T1000 (cell line): ENCODE measurements at regions not wholly inside any gene's neighbourhood (a gene's known extent, or its start where the extent isn't known, plus 50 kb on each side); places are given as distances from the start of the nearest gene placed in this dataset.
"Not testable (repeated sequence)": the region's sequence is repeated elsewhere in the genome, so short reads cannot be mapped to it uniquely, and the experiment has no call there.

Experiments used
- DNase-seq: peaks from one replicate; lab custom pipeline; 2025; ENCODE audit warnings: mixed read lengths; lab: John Stamatoyannopoulos, UW

DNA sequence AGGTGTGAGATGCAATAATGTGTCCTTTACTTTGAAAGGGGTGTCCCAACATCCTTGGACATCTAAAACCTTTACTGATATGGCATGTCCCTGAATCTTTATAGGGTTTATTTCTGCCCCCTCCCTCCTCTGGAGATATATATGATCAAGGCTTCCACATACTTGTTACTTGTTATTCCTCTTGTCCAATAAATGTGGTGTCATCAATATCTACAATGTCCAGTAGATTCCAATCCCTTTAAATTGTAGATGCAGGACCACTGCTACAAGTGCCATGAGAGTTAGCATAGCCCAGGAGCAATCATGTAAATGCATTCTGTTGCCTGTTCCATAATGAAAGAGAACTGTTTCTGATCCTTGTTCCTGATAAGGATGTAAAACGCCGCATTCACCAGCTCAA, 479.7 kb upstream of the MEIS1 start:
- DNase-seq, result no peak

DNA sequence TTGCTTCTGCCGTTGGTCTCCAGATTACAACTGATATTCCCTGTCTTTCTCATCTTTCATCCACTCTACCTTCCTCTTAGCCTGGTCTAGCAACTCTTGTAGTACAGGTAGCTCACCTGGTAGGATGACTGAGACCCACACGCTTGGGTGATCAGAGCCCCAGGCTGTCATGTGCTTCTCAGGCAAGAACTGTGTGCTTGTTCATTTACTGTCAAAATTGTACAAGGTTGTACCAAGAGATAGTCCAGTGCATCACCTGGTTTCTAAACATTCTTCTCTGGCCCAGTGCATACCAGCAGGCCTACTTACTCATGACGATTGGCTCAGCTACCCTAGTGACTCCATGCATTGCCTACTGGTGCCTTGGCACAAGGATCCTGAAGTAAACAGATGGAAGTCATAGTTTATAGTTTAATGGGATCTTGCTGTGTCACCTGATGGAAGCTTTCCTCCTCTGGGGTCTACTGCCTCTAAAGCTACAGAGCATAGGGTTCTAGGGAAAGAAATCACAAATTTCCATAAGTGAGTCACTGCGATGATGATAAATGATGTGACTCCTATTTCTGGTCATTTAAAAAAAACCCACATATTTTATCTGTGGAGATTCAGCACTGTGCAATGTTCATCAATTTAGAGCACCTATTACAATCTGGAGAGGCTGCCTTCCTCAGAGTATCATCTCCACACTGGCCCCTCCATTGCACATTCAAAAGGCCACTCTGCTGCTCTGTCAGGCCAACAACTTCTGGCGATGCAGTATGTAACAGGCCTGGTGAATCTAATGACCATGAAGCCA, 481.8 kb upstream of the MEIS1 start:
- DNase-seq, result no peak

GRCh38 chr2:65944213-65944612, 490.7 kb upstream of the MEIS1 start:
- DNase-seq, result no peak

GRCh38 chr2:65943099-65943786, 491.7 kb upstream of the MEIS1 start:
- DNase-seq, result no peak

DNA sequence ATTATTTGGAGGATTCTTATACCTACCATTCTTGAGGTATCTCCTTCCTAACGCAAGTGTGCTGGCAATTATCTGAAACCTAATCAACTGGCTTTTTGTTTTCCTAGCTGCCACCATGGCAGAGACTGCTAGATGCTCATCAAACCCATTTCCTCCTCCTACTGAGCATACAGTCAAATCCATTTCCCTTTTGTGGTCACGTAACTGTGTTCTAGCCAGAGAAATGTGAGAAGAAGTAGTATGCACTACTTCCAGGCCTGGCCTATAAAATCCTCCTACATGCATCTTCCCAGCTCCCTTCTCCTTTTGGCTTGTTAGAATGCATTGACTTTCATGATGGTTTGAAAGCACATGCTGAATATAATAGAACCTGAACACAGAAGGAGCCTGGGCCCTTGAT, 494.1 kb upstream of the MEIS1 start:
- no peak for DNase-seq

DNA sequence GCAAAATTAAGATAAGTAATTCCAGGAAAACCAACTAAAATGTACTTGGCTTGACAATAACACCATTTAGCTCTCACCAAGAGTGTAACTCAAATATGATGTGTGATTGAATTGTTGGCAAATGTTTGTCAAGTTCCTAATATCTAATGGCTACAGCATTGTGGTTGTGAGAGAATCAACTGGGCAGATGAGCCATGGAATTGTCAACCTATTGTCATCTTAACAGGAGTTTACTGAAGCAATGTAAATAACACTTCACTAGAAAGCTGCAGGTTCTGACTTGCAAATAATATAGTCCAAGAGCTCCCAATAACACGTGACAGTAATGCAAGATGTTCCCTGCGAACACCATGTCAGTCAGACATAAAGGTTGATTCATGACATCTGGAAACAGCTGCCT, 495.2 kb upstream of the MEIS1 start:
- DNase-seq, result no peak

DNA sequence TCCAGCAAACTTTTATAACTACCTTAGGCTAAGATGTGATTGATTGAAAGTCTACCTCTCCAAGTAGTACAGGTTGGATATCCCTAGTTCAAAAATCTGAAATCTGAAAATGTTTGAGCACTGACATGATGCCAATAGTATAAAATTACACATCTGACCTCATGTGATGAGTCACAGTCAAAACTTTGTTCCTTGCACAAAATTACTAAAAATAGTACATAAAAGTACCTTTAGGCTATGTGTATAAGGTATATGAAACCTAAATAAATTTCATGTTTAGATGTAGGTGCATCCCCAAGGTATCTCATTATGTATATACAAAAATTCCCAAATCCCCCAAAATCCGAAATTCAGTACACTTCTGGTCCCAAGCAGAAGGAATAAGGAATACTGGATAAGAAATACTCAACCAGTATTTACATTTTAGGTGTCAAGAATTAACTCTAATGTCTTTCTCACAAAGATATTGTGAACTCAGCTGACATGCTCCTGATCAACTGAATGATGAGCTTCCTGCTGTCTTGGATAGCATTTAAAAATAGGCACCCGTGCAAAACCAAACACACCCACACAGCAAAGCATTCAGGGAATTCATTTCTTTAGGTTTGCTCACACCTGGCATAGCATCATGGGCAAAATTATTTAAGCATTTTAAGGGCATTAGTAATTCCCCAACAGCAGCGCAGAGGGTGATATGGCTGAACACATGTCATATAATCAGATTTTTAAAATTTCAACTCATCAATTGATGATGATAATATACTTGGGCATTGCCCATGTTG, 497.4 kb upstream of the MEIS1 start:
- no peak for DNase-seq

GRCh38 chr2:65934992-65935629, 499.8 kb upstream of the MEIS1 start:
- no peak for DNase-seq

GRCh38 chr2:65932571-65932970, 500.2 kb upstream of the SPRED2 start:
- no peak for DNase-seq

DNA sequence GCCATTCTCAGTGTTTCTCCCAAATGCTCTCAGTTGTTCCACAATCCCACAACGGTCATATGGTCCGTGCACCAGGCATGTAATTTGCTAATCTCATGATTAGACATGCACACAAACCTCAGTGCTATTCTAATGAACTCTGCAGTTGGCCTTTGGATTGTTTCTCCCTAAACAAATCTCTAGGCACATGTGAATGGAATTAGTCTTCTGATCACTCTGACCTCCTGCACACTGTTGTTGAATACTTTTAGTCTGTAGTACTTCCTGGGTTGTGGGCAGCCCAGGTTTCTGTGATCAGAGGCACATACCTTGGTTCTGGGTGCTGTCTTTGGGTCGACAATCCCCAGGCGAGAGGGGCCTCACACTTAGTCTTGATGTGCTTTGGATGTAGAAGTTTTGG, 498.7 kb upstream of the SPRED2 start:
- no peak for DNase-seq

DNA sequence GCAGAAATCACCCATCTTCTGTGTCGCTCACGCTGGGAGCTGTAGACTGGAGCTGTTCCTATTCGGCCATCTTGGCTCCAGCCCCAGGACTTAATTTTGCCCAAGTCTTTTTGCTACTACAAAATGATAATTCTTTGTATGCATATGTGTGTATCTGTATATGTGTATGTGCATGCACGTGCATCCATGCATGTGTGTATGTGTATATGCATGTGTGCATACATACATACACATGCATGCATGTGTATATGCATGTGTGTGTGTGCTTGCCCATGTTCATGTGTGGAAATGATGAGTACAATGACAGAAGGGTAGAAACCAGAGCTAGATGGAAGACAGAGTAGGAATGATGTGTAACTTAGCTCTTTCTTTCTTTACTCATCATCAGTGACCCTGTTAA, 497.9 kb upstream of the SPRED2 start:
- no peak for DNase-seq

- not testable (repeated sequence) for DNase-seq
Measured at GRCh38 chr2:65929664-65930063, 497.3 kb upstream of the SPRED2 start.

DNA sequence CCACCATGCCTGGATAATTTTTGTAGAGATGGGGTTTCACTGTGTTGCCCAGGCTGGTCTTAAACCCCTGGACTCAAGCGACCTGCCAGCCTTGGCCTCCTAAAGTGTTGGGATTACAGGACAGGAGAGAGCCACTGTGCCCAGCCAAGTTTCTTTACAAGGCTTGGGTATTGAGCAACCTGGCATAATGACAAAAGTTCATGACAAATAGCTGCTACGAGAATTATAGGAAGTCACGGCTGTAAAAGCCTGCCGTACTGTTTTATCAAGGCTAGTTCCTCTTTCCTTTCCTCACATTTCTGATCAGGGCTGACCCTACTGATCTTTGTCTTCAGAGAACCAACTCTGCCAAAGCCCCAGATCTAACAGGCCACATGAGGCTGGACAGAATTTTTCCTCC, 490.4 kb upstream of the SPRED2 start:
- no peak for DNase-seq

- no peak for DNase-seq
Measured at GRCh38 chr2:65922030-65922429, 489.6 kb upstream of the SPRED2 start.

DNA sequence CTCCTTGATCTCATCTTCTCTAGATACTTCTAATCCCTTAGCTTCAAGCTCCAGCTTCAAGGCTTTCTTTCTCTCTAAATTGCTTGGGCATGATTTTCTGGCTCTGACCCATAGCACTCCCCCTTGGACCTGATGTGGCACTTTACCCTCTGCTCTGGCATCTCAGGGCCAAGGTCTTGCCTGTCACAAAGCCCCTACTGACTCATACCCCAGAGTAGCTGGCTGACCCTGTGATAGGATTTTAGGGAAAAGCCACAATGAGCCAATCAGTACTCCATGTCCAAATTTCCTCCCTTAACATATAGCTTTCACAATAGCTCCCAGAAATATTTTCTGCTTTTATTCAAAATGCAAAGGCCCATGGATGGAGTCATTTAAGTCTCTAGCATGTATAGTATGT, 488.7 kb upstream of the SPRED2 start:
- no peak for DNase-seq

DNA sequence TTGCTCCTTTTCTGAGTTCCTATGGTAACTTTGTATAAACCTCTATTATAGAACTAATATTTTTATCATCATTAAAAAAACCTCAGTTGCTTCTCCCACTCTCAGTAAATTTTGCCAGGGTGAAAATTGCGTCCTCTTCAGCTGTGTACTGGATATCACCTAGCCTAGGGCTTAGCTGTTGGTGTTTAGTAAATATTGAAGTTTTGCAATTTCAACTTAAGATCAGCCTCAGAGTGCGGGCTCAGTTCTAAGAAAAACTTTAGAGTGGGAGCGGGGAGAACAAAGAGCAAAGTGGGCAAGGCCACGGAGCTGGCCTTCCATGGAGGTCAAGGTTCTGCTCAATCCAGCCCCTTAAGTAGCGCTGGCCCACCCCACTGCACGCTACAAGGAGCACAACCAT, 488.3 kb upstream of the SPRED2 start:
- DNase-seq, result no peak

DNA sequence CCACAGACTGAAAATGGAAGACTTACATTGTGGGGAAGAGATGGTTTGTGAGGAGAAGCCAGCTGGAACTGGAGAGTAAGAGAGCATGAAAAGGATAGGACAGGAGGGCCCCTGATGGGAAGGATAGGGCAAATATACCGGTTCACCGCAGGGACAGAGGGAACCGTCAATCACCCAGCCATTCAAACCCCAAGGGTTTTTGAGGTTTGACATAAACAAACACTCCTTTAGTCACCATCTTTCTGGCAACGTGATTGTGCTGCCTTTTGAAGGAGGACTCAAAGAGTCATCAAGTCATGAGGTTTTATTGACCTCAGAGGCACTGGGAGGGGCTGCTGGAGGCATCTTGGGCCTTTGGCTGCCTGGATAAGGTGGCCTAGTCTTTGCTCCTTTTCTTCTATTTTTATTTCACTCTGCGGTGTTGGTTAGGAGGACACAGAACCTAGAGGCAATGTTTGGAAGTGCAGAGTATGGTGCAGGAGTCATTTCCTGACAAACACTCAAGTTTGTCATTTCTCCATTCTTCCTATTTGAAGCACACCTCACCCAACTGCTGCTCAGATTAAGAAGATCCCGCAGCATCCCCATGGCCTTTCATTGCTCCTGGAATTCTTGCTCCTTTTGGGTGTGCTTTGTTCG, 487.3 kb upstream of the SPRED2 start:
- DNase-seq, result no peak

DNA sequence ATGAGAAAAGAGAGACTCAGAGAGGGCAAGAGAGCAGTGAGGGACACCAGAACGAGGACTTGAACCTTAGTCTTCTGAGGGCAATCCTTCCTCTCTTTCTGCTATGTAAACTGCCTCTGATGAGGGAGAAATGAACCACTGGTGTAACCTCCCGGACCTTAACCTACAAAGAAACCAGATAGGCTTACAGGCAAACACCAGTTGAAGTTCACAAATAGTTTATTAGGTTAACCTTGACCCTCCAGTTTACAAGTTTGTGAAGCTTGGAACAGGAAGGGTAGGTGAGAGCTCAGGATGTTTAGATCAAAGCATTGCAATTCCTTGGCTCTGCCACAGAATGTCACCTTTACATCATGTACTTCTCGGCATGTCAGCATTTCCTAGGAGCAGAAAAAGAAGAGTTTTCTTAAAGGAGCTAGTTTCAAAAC, 486.4 kb upstream of the SPRED2 start:
- no peak for DNase-seq

DNA sequence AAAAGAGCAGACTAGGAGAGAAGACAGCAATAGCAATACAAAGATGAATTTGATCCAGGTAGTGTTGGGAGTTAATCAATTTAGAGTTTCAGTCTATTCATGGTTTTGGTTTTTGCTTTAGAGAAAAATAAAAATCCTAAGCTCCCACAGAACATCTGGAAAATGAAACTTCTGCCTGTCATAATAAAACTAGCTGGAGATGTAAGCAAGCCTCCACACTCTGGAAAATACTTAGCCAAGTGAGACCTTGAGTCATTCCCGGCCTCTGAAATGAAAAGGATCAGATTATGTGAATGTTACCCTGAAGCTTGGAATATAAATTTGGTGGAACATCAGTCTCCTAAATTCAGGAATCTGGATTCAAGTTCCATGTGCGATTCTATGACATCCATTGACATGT, 485.6 kb upstream of the SPRED2 start:
- DNase-seq, result no peak

- no peak for DNase-seq
Measured at GRCh38 chr2:65916785-65917295, 484.4 kb upstream of the SPRED2 start.

- no peak for DNase-seq
Measured at GRCh38 chr2:65916177-65916576, 483.8 kb upstream of the SPRED2 start.

DNA sequence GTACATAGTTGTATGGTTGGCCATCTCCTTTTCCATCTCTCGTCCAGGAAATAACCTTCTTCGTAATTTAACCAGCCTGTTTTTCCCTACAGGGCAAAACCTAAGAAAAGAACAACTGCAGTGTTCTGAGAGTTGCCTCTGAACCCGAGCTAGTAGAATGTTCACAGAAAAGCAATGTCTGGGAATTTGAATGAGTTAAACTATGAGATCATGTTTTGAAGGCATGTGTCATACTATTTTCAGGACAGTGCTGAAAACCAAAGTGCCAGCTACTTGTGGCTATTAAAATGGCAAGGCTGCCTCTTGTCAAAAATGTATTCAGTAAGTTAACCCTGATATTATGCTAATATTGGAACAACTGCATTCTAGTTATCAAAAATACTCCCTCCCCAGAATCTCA, 482.9 kb upstream of the SPRED2 start:
- DNase-seq, result no peak
